Mucosa of rectum (tissue), 2 donors: ENCODE measurements at regions not wholly inside any gene's neighbourhood (a gene's known extent, or its start where the extent isn't known, plus 50 kb on each side); places are given as distances from the start of the nearest gene placed in this dataset.

ENCODE experiments used
- H3K27ac ChIP-seq, 2 donors: one replicate each; pipeline ENCODE4 v1.7.0; 2013; ENCODE audit warnings: inconsistent platforms in 2 of 2, low read depth in 2 of 2, low read length in 2 of 2
- H3K27me3 ChIP-seq, 2 donors: one replicate each; pipeline ENCODE4 v1.7.0; 2013; ENCODE audit warnings: low read length in 2 of 2; ENCODE audit not compliant: control insufficient read depth in 2 of 2, insufficient read depth in 2 of 2
- H3K36me3 ChIP-seq, 2 donors: one replicate each; pipeline ENCODE4 v1.7.0; 2013; ENCODE audit warnings: low read length in 2 of 2; ENCODE audit not compliant: control insufficient read depth in 2 of 2, insufficient read depth in 2 of 2
- H3K4me1 ChIP-seq, 2 donors: one replicate each; pipeline ENCODE4 v1.7.0; 2013; ENCODE audit warnings: low read length in 2 of 2, mild to moderate bottlenecking in 1 of 2; ENCODE audit not compliant: control insufficient read depth in 2 of 2, insufficient read depth in 2 of 2
- H3K4me3 ChIP-seq, 2 donors: one replicate each; pipeline ENCODE4 v1.7.0; 2013; ENCODE audit warnings: low read length in 2 of 2
- H3K9ac ChIP-seq, 2 donors: one replicate each; pipeline ENCODE4 v1.7.0; 2013; ENCODE audit warnings: low read length in 2 of 2, low read depth in 1 of 2, mild to moderate bottlenecking in 1 of 2
- H3K9me3 ChIP-seq, 2 donors: one replicate each; pipeline ENCODE4 v1.7.0; 2013; ENCODE audit warnings: low read length in 2 of 2; ENCODE audit not compliant: control insufficient read depth in 2 of 2
- donor health status: healthy.
- donor health status: Normal muscosa, but diverticular disease.

GRCh38 chr2:16615687-16616615, 49.7 kb downstream of the CYRIA start:
- H3K4me1 ChIP-seq, result peaks cover 5% of the 10 kb centered on the region in 2 donors
- no peaks in the 10 kb centered on the region for H3K9me3 ChIP-seq
- H3K27me3 ChIP-seq, result no peaks in the 10 kb centered on the region
- H3K4me3 ChIP-seq, result no peak overlapping the region
- H3K36me3 ChIP-seq, result no peaks in the 10 kb centered on the region
- no peak overlapping the region for H3K27ac ChIP-seq
- no peak overlapping the region for H3K9ac ChIP-seq

- H3K9ac ChIP-seq, result no peak overlapping the region
- peaks cover 5% of the 10 kb centered on the region in 2 donors for H3K4me1 ChIP-seq
- no peaks in the 10 kb centered on the region for H3K9me3 ChIP-seq
- H3K4me3 ChIP-seq, result no peak overlapping the region
- no peak overlapping the region for H3K27ac ChIP-seq
- no peaks in the 10 kb centered on the region for H3K27me3 ChIP-seq
- no peaks in the 10 kb centered on the region for H3K36me3 ChIP-seq
Measured at GRCh38 chr2:16615246-16615645, 50.4 kb downstream of the CYRIA start.

- H3K4me1 ChIP-seq, result peaks cover 5% of the 10 kb centered on the region in 2 donors
- H3K9me3 ChIP-seq, result no peaks in the 10 kb centered on the region
- H3K4me3 ChIP-seq, result no peak overlapping the region
- H3K27ac ChIP-seq, result peak overlapping the region; percentile 5 to 12
- H3K27me3 ChIP-seq, result no peaks in the 10 kb centered on the region
- no peak overlapping the region for H3K9ac ChIP-seq
- no peaks in the 10 kb centered on the region for H3K36me3 ChIP-seq
Measured at GRCh38 chr2:16614314-16614860, 51.2 kb downstream of the CYRIA start.

- no peak overlapping the region for H3K27ac ChIP-seq
- no peaks in the 10 kb centered on the region for H3K9me3 ChIP-seq
- H3K4me1 ChIP-seq, result peaks cover 8 to 10% of the 10 kb centered on the region in 2 donors
- no peaks in the 10 kb centered on the region for H3K27me3 ChIP-seq
- H3K36me3 ChIP-seq, result no peaks in the 10 kb centered on the region
- H3K9ac ChIP-seq, result no peak overlapping the region
- H3K4me3 ChIP-seq, result no peak overlapping the region
Measured at GRCh38 chr2:16613539-16614011, 52.1 kb downstream of the CYRIA start.

GRCh38 chr2:16612490-16612889, 53.1 kb downstream of the CYRIA start:
- no peak overlapping the region for H3K4me3 ChIP-seq
- H3K27ac ChIP-seq, result no peak overlapping the region
- no peak overlapping the region for H3K9ac ChIP-seq
- H3K36me3 ChIP-seq, result no peaks in the 10 kb centered on the region
- peaks cover 8 to 13% of the 10 kb centered on the region in 2 donors for H3K4me1 ChIP-seq
- H3K27me3 ChIP-seq, result no peaks in the 10 kb centered on the region
- H3K9me3 ChIP-seq, result no peaks in the 10 kb centered on the region

GRCh38 chr2:16609786-16610185, 55.8 kb downstream of the CYRIA start:
- H3K36me3 ChIP-seq, result no peaks in the 10 kb centered on the region
- H3K27me3 ChIP-seq, result no peaks in the 10 kb centered on the region
- H3K4me1 ChIP-seq, result peaks cover 3 to 11% of the 10 kb centered on the region in 2 donors
- no peaks in the 10 kb centered on the region for H3K9me3 ChIP-seq
- no peak overlapping the region for H3K9ac ChIP-seq
- no peak overlapping the region for H3K4me3 ChIP-seq
- no peak overlapping the region for H3K27ac ChIP-seq

GRCh38 chr2:16608661-16609643, 56.7 kb downstream of the CYRIA start:
- Histone ChIP-seq H3K9me3 (no peaks in the 10 kb centered on the region), H3K4me1 (peaks cover 3 to 8% of the 10 kb centered on the region in 2 donors), H3K4me3 (peak overlapping the region; percentile 62 to 80), H3K36me3 (no peaks in the 10 kb centered on the region), H3K9ac (no peak overlapping the region), H3K27me3 (no peaks in the 10 kb centered on the region), H3K27ac (no peak overlapping the region)

GRCh38 chr2:16607301-16607700, 58.3 kb downstream of the CYRIA start:
- Histone ChIP-seq H3K27ac (no peak overlapping the region), H3K36me3 (no peaks in the 10 kb centered on the region), H3K4me3 (no peak overlapping the region)

GRCh38 chr2:16604236-16604635, 61.4 kb downstream of the CYRIA start:
- Histone ChIP-seq H3K4me1 (peaks cover 3 to 8% of the 10 kb centered on the region in 2 donors), H3K9ac (no peak overlapping the region), H3K27ac (no peak overlapping the region)

More at GRCh38 chr2:16607301-16607700, 58.3 kb downstream of the CYRIA start:
- H3K9ac ChIP-seq, result no peak overlapping the region
- H3K9me3 ChIP-seq, result no peaks in the 10 kb centered on the region
- H3K27me3 ChIP-seq, result no peaks in the 10 kb centered on the region
- peaks cover 3 to 8% of the 10 kb centered on the region in 2 donors for H3K4me1 ChIP-seq

More at GRCh38 chr2:16604236-16604635, 61.4 kb downstream of the CYRIA start:
- no peak overlapping the region for H3K4me3 ChIP-seq
- no peaks in the 10 kb centered on the region for H3K9me3 ChIP-seq
- H3K27me3 ChIP-seq, result no peaks in the 10 kb centered on the region
- no peaks in the 10 kb centered on the region for H3K36me3 ChIP-seq
